SKM-1 (cell line): ENCODE measurements at regions not wholly inside any gene's neighbourhood (a gene's known extent, or its start where the extent isn't known, plus 50 kb on each side); places are given as distances from the start of the nearest gene placed in this dataset.

ENCODE experiments used
- DNase-seq: peaks from one replicate; lab custom pipeline; 2025; ENCODE audit not compliant: unreplicated experiment; lab: John Stamatoyannopoulos, UW

GRCh38 chr2:203812294-203813221, 55.0 kb upstream of the CTLA4 start:
- DNase-seq: no peak

DNA sequence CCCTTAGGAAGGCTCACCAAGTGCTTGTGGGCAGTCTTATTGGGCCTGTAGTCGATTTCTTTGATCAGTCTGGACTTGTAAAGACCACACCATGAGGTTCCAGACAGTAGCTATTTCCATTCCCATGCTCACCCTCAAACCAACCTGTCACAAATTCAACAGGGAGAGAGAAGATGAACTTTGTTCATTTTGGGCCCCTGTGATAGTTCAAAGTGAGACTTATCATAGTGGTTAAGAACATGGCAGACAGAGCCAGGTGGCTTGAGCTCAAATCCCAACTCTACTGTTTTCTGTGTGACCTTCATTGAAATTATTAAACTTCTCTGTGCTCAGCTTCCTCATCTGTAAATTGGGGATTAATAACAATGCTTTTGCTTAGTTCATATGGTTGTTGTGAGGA, 53.9 kb upstream of the CTLA4 start:
- no peak for DNase-seq

DNA sequence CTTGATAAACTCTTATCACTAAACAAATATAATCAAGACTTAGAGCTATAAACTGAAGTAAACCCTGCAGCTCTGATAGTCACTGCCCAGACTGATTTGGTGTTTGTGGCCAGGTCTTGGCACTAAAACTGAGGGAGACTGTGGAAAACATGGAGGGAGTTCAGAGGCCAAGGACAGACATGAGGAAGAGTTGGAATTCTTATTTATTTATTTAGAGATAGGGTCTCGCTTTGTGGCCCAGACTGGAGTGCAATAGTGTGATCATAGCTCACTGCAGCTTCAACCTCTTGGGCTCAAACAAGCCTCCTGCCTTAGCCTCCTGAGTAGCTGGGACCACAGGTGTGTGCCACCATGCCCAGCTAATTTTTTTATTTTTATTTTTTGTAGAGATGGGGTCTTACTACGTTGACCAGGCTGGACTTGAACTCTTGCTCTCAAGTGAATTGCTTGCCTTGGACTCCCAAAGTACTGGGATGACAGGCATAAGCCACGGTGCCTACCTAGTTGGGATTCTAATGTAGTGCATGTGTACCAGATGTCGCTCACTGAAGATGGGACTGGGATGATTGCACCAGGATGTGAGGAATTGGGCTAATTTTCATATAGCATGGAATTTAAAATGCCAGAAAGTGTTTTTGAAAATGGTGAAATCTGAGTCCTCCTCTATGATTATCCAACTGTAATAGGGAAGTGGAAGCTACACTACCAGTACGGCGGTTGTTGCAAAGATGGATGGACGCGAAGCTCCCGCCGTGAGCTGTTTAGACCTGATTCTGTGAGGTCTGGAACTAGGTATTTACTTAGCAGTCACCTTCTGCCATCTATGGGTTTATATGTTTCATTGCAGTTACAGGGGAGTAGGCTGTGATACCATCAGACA, 52.7 kb upstream of the CTLA4 start:
- peak; percentile 74 for DNase-seq

GRCh38 chr2:203815541-203815898, 52.1 kb upstream of the CTLA4 start:
- DNase-seq: no peak

DNA sequence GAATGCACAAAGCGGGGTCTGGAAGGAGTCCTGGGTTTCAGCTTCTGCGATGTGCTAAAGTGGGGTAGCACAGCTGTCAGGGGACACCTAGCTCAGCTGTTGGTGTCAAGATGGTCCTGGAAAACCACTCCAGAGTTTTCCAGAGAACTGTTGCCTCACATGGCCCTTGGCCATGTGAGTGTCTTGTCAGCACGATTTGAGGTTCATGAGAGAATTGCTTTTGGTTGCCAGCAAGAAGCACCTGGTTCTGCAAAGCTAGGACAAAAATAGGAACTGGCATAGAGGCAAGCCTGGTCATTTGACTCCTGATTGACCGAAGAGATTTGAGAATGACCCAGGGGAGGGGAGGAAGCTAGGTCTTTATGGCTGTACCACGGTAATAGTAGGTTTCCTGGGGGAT, 50.4 kb upstream of the CTLA4 start:
- DNase-seq: no peak
